Upper lobe of left lung (tissue), 6 donors: ENCODE measurements at regions not wholly inside any gene's neighbourhood (a gene's known extent, or its start where the extent isn't known, plus 50 kb on each side); places are given as distances from the start of the nearest gene placed in this dataset.
"Not testable (repeated sequence)": the region's sequence is repeated elsewhere in the genome, so short reads cannot be mapped to it uniquely, and the experiment has no call there.

ENCODE experiments used
- ATAC-seq, 2 donors: fragments of 200-7000 bp; cut with Tn5 transposase; one replicate each; pipeline ENCODE4 v1.9.1; 2022; ENCODE audit warnings: mild to moderate bottlenecking in 2 of 2, moderate library complexity in 2 of 2; ENCODE audit not compliant: low FRiP score in 2 of 2
- DNase-seq, 2 donors: peaks; one replicate each; pipeline ENCODE4 v3.0.0-alpha.2; 2019 to 2020
- H3K27ac ChIP-seq, 4 donors: fragments of 200-600 bp; sonication (generic); one replicate each; pipeline ENCODE4 v1.5.1; 2016 to 2019
- H3K27me3 ChIP-seq, 4 donors: fragments of 200-600 bp; sonication (generic); one replicate each; pipeline ENCODE4 v1.5.1; 2017 to 2019
- H3K36me3 ChIP-seq, 4 donors: fragments of 200-600 bp; sonication (generic); one replicate each; pipeline ENCODE4 v1.5.1; 2016 to 2019
- H3K4me1 ChIP-seq, 4 donors: fragments of 200-600 bp; sonication (generic); one replicate each; pipeline ENCODE4 v1.5.1; 2018 to 2019
- H3K4me3 ChIP-seq, 4 donors: fragments of 200-600 bp; sonication (generic); one replicate each; pipeline ENCODE4 v1.5.1; 2017 to 2019; ENCODE audit warnings: mild to moderate bottlenecking in 2 of 4, moderate library complexity in 1 of 4
- H3K9me3 ChIP-seq, 4 donors: fragments of 200-600 bp; sonication (generic); one replicate each; pipeline ENCODE4 v1.5.1; 2018 to 2019
- EP300 ChIP-seq, 4 donors: sonication (generic); formaldehyde crosslinking; IDR thresholded peaks; one replicate each; pipeline ENCODE4 v1.5.1; 2017; ENCODE audit warnings: antibody characterized with exemption in 4 of 4, control low read depth in 2 of 4
- POLR2A ChIP-seq, 4 donors: fragments of 450-650 bp; IDR thresholded peaks; one replicate each; pipeline ENCODE4 v1.5.1; 2016 to 2017; ENCODE audit warnings: antibody characterized with exemption in 4 of 4, mild to moderate bottlenecking in 2 of 4
- POLR2AphosphoS5 ChIP-seq, 2 donors: sonication (generic); formaldehyde crosslinking; IDR thresholded peaks; one replicate each; pipeline ENCODE4 v1.5.1; 2017; ENCODE audit warnings: antibody characterized with exemption in 2 of 2
- WGBS, 2 donors: methylation state at CpG; one replicate each; pipeline ENCODE4 v1.1.5; 2017 to 2018; 5-methylcytosine and 5-hydroxymethylcytosine counted together
- TF ChIP-seq, protein P1 (sequence below), 6 experiments: fragments of 450-650 bp in 4 of 6; fragments of 200-600 bp in 2 of 6; sonication (generic) in 2 of 6; IDR thresholded peaks; one replicate each; pipeline ENCODE4 v1.5.1; 2016 to 2019; ENCODE audit warnings: antibody characterized with exemption in 6 of 6
- donor health status: DM: no; HTN: no; CAD: no; lungs with moderate emphysema.
- donor health status: DM: no; HTN: yes; CAD: no; lungs with severe emphysema.

- 95 to 96% methylated on average over 8 to 9 of the region's 10 CpGs for WGBS, 2 donors
- peaks cover 8 to 10% (median 9%) of the 10 kb centered on the region in 4 donors for H3K4me1 ChIP-seq
- no peak overlapping the region for H3K4me3 ChIP-seq
- peaks cover 23 to 71% (median 59%) of the 10 kb centered on the region in 4 donors for H3K36me3 ChIP-seq
- ATAC-seq (no peak), DNase-seq (peak in 1 of 2 donors; percentile 75)
- no peak overlapping the region for H3K27ac ChIP-seq
- peaks cover 0 to 11% (median 7%) of the 10 kb centered on the region in 4 donors for H3K9me3 ChIP-seq
- TF ChIP-seq, protein P1, sequence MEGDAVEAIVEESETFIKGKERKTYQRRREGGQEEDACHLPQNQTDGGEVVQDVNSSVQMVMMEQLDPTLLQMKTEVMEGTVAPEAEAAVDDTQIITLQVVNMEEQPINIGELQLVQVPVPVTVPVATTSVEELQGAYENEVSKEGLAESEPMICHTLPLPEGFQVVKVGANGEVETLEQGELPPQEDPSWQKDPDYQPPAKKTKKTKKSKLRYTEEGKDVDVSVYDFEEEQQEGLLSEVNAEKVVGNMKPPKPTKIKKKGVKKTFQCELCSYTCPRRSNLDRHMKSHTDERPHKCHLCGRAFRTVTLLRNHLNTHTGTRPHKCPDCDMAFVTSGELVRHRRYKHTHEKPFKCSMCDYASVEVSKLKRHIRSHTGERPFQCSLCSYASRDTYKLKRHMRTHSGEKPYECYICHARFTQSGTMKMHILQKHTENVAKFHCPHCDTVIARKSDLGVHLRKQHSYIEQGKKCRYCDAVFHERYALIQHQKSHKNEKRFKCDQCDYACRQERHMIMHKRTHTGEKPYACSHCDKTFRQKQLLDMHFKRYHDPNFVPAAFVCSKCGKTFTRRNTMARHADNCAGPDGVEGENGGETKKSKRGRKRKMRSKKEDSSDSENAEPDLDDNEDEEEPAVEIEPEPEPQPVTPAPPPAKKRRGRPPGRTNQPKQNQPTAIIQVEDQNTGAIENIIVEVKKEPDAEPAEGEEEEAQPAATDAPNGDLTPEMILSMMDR (IDR thresholded peaks at IDR 0.05): no peak
- TF ChIP-seq POLR2A (IDR thresholded peaks at IDR 0.05): no peak
- no peak for TF ChIP-seq EP300 (IDR thresholded peaks at IDR 0.05)
- no peak for TF ChIP-seq POLR2AphosphoS5 (IDR thresholded peaks at IDR 0.05)
- H3K27me3 ChIP-seq: no peaks in the 10 kb centered on the region
Observed at GRCh38 chr12:124470806-124471205, 96.6 kb downstream of the NCOR2 start.

DNA sequence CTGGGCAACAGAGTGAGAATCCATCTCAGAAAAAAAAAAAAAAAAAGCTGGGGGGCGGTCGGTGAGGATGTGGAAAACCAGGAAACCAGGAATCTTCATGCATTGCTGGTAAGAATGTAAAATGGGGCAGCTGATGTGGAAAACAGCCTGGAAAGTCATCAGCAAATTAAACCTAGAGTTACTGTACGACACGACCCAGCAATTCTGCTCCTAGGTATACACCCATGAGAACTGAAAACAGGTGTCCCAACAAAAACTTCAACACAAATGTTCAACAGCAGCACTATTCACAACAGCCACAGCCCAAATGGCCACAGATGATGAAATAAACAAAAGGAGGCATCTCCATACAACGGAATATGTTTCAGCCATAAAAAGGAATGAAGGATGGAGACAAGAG is 97.3 kb downstream of the NCOR2 start:
- DNase-seq (no peak), ATAC-seq (no peak)
- peaks cover 8 to 13% (median 11%) of the 10 kb centered on the region in 4 donors for H3K4me1 ChIP-seq
- TF ChIP-seq POLR2A (IDR thresholded peaks at IDR 0.05): no peak
- TF ChIP-seq POLR2AphosphoS5 (IDR thresholded peaks at IDR 0.05): no peak
- TF ChIP-seq EP300 (IDR thresholded peaks at IDR 0.05): no peak
- peaks cover 30 to 71% (median 61%) of the 10 kb centered on the region in 4 donors for H3K36me3 ChIP-seq
- no peak overlapping the region for H3K27ac ChIP-seq
- H3K4me3 ChIP-seq: no peak overlapping the region
- WGBS, 2 donors: 97% methylated on average over 5 of the region's 5 CpGs
- no peaks in the 10 kb centered on the region for H3K27me3 ChIP-seq
- peaks cover 0 to 11% (median 7%) of the 10 kb centered on the region in 4 donors for H3K9me3 ChIP-seq

DNA sequence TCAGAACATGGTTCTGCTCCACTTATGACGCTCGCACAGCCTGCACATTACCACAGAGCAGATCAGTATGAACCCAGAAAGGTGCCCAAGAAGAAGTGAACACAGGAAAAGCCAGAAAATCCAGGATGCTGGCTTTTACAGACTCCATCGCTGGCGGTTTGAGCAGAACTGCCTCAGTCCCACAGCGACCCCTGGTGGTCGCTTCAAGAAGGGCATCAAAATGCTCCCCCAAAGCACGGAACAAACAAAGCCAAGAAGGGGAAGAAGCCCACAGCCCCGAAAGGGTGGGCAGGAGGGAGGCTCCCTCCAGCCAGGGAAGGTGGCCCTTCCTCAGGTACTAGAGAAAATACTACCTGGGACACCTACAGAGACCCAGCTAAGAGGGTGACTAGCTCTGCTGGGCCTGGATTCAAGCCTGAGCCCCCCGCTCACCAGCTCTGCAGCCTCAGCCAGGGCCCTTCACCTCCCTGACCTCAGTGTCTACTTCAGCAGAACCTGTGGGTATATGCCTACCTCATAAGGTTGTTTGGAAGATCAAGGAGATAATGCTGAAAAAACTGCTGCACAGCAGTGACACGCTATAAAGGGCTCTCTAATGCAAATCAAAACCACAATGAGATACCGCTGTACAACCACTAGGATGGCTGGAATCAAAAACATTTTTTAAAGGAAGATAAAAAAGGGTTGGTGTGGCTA is 98.1 kb downstream of the NCOR2 start:
- Histone ChIP-seq H3K27me3 (no peaks in the 10 kb centered on the region), H3K9me3 (peaks cover 0 to 11% (median 7%) of the 10 kb centered on the region in 4 donors), H3K36me3 (peaks cover 30 to 76% (median 64%) of the 10 kb centered on the region in 4 donors), H3K4me3 (no peak overlapping the region), H3K4me1 (peaks cover 8 to 13% (median 11%) of the 10 kb centered on the region in 4 donors), H3K27ac (no peak overlapping the region)
- TF ChIP-seq POLR2A (IDR thresholded peaks at IDR 0.05): no peak
- TF ChIP-seq, protein P1 (IDR thresholded peaks at IDR 0.05): peak; percentile 42 to 68 (median 61)
- 82 to 85% methylated on average over 10 to 11 of the region's 11 CpGs for WGBS, 2 donors
- ATAC-seq: no peak
- no peak for DNase-seq

GRCh38 chr12:124467549-124467948 is 99.9 kb downstream of the NCOR2 start:
- not testable (repeated sequence) for DNase-seq, H3K27me3 ChIP-seq, ATAC-seq, H3K4me3 ChIP-seq, H3K9me3 ChIP-seq, H3K27ac ChIP-seq
- 60% methylated on average over 1 of the region's 1 CpG; no CpG with 5 or more reads in 1 of the 2 donors for WGBS, 2 donors
- Histone ChIP-seq H3K36me3 (peaks cover 30 to 75% (median 65%) of the 10 kb centered on the region in 4 donors), H3K4me1 (peaks cover 8 to 13% (median 11%) of the 10 kb centered on the region in 4 donors)

- WGBS, 2 donors: 65 to 73% methylated on average over 9 to 29 of the region's 29 CpGs
- TF ChIP-seq, protein P1 (IDR thresholded peaks at IDR 0.05): peak in 5 of 6 experiments; percentile 9 to 78 (median 50)
- TF ChIP-seq POLR2AphosphoS5 (IDR thresholded peaks at IDR 0.05) (peak; percentile 15 to 22), POLR2A (IDR thresholded peaks at IDR 0.05) (no peak)
- H3K4me1 ChIP-seq: peaks cover 8 to 13% (median 11%) of the 10 kb centered on the region in 4 donors
- peaks cover 19 to 75% (median 63%) of the 10 kb centered on the region in 4 donors for H3K36me3 ChIP-seq
- peak overlapping the region in 3 of 4 donors; percentile 1 to 25 (median 23) for H3K4me3 ChIP-seq
- peak; percentile 75 to 90 for DNase-seq
- H3K27ac ChIP-seq: peak overlapping the region in 3 of 4 donors; percentile 36 to 48 (median 46)
- peaks cover 0 to 5% (median 0%) of the 10 kb centered on the region in 4 donors for H3K9me3 ChIP-seq
- peak; percentile 78 to 85 for ATAC-seq
- H3K27me3 ChIP-seq: no peaks in the 10 kb centered on the region
Observed at GRCh38 chr12:124466216-124467128, 100.9 kb downstream of the NCOR2 start.
